Frontal cortex (tissue), 3 donors: ENCODE measurements at regions not wholly inside any gene's neighbourhood (a gene's known extent, or its start where the extent isn't known, plus 50 kb on each side); places are given as distances from the start of the nearest gene placed in this dataset.

ENCODE experiments used
- DNase-seq, 2 donors: peaks; one replicate each; pipeline ENCODE4 v3.0.0; 2012; ENCODE audit warnings: low spot score in 2 of 2
- FAIRE-seq: peaks from 2 replicates; lab custom pipeline; 2012; peaks lifted over from hg19 to GRCh38; lab: Jason Lieb, UNC
- donor health status: control.
- donor health status: control.
- donor health status: control.

- DNase-seq (no peak), FAIRE-seq (no peak)
Observed at GRCh38 chr18:67735506-67735905, 219.0 kb upstream of the DSEL start.

DNA sequence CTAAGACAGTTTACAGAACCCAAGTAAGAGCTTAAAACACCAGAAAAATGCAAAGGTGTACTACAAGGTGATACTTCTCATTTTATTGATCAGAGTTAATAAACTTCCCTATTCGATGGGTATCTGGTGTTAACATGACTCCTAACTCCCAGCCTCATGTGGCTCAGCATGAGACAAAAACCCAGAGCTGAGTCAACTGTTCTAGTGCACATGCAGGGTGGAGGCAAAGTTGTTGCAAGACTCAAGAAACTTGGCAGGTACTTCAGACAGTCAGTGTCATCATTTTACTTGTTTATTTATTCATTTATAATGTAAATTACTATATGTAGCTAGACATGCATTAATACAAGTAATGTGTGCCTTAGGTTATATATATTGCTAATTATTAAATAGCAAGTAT, 216.6 kb upstream of the DSEL start:
- FAIRE-seq (no peak), DNase-seq (no peak)

DNA sequence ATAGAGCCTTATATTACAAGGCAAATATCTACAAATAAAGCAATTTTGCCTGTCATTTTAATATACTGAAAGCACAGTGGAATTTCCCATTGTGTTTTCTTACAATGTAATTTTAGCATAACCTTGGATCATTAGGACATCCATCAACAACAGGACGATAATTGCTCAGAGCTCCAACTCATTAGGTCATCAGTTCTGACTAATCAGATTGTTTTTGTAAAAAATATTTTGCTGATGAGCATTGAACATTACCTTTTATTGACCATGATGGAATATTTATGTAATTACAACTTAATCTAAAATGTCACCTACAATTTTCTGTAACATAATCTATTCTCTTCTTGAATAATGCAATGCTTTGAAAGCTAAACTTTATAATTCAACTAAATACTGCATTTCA, 215.3 kb upstream of the DSEL start:
- DNase-seq (no peak), FAIRE-seq (no peak)

DNA sequence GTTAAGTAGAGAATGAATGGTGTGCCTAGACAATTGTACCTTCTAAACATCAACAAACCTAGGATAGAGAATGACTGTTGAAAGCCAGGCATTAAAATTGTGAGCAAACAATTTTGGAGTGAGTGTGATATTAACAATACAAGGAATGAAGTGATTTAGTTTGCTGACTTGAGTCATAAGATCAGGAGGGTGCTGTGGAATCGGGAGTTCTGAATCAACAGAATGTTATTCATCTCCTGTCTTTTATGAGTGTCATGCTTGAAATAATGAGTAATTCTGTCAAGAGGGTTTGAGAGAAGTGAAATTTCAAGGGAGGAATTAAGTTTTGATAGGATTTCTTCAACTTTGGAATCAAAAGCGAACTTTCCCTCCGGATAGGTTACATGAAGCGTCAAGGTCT, 214.4 kb upstream of the DSEL start:
- FAIRE-seq (no peak), DNase-seq (no peak)

DNA sequence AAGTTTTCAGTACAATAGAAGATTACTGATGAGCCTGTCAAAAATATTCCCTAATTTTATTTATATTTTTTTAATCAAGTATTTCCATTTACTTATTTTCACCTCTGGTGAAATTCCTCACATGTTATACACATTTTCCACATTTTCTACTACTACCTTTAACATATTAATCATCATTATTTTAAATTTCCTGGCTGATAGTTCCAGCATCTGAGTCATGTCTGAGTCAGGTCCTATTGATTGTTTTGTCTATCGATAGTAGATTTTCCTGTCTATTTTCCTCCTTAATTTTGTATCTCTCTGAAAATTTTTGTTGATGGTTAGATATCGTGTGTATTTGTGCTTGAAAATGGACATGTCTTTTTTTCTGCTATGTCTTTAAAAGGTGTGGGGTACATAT, 211.8 kb upstream of the DSEL start:
- DNase-seq (no peak), FAIRE-seq (no peak)

DNA sequence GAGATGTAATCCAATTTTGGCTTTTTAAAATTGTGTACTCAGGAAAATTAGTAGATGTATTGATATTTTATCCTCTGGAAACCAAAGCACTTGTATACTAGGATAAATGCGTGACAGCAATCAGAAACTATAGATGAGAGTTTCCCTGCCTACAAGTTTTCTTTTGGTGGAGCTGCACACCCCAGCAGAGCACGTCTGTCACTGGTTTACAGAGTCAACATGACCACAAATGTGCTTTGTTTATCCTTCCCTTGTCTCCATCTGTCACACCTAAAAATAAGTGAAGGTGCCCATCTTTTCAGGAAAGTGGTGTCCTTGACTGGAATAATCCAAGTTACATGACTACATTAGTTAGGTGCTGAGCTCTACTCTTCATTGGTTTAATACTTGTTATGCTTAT, 210.4 kb upstream of the DSEL start:
- FAIRE-seq (no peak), DNase-seq (no peak)

- DNase-seq (no peak), FAIRE-seq (no peak)
Observed at GRCh38 chr18:67717800-67718199, 201.3 kb upstream of the DSEL start.

GRCh38 chr18:67715567-67715966, 199.0 kb upstream of the DSEL start:
- DNase-seq (no peak), FAIRE-seq (peak; percentile 6)

GRCh38 chr18:67710639-67711038, 194.1 kb upstream of the DSEL start:
- no peak for FAIRE-seq
- DNase-seq: no peak

DNA sequence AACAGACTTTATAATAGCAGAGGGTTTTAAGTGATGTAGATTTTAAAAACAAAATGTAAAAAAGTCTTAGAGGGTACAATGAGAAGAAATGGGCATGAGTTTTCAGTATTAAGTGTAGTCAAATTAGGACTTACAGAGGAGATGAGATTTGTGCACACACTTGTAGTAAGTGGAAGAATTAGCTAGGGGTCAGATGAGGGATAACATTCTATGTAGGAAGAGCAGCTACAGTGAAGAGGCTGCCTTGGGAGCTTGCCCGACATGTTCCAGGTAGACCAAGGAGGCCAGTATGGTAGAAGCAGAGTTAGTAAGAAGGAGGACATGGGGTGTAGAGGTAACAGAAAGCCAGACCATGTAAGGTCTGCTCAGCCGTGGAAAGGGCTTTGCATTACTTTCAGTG, 189.2 kb upstream of the DSEL start:
- FAIRE-seq: no peak
- DNase-seq: no peak

- no peak for FAIRE-seq
- no peak for DNase-seq
Observed at GRCh38 chr18:67695684-67696083, 179.2 kb upstream of the DSEL start.

GRCh38 chr18:67694787-67695186, 178.3 kb upstream of the DSEL start:
- DNase-seq (no peak), FAIRE-seq (no peak)

DNA sequence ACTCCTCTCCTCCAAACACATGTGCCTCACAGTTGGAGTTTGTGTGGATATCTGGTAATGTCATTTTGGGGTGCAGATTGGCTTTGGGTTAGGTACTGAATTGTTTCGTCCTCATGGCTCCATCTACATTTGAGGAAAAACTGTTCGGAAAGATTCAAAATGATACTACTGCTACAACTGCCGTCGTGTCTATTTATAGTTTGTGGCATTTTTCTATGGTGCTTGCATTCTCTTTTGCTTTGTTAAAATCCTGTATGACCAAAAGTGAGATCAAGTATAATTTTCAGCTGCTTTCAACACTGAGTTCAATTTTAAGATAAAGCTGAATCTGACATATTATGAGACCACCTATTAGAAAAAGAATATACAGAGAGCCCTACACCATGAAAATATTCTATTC, 176.3 kb upstream of the DSEL start:
- DNase-seq (no peak), FAIRE-seq (no peak)

GRCh38 chr18:67682516-67682915, 166.0 kb upstream of the DSEL start:
- DNase-seq: no peak
- no peak for FAIRE-seq

- DNase-seq: no peak
- FAIRE-seq: no peak
Observed at GRCh38 chr18:67677489-67677888, 161.0 kb upstream of the DSEL start.

GRCh38 chr18:67672716-67673115, 156.2 kb upstream of the DSEL start:
- no peak for FAIRE-seq
- no peak for DNase-seq

GRCh38 chr18:67672155-67672554, 155.6 kb upstream of the DSEL start:
- no peak for FAIRE-seq

GRCh38 chr18:67670024-67670543, 153.6 kb upstream of the DSEL start:
- no peak for FAIRE-seq
- no peak for DNase-seq

More at GRCh38 chr18:67672155-67672554, 155.6 kb upstream of the DSEL start:
- no peak for DNase-seq

DNA sequence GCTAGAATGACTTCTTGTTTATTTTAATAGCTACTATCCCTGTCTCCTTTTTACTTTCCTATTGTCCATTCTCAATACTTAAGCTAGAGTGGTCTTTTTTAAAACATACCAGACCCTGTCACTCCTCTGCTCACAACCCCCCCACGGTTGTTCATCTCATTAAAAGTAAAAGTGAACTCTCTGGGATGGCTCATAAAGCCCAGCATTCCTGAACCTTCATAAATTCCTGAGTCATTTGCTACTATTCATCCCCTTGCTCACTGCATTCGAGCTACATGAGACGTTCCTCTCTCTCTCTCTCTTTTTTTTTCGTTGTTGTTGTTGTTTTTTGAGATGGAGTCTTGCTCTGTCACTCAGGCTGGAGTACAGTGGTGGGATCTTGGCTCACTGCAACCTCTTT, 148.7 kb upstream of the DSEL start:
- DNase-seq (no peak), FAIRE-seq (no peak)

GRCh38 chr18:67662996-67663395, 146.5 kb upstream of the DSEL start:
- DNase-seq: no peak
- no peak for FAIRE-seq

DNA sequence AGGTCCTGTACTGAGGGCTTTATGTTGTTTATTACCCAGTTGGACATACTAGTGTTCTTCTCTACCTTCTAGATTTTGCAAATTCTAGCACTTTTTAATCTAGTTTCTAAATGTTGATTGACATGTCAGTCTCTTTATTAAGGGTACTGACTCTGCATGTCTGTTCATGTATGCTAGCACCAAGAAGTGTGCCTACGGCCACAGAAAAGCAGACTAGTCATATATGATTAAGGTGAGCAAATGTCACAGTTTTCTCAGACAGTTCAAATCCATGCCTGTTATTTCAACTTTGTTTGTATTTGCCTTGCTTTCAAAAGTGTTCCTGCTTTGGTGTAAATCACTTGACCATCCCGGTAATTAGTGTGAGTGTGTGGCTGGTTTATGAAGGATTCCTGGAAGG, 145.0 kb upstream of the DSEL start:
- FAIRE-seq: no peak
- DNase-seq: no peak

- DNase-seq (no peak), FAIRE-seq (no peak)
Observed at GRCh38 chr18:67654101-67654500, 137.6 kb upstream of the DSEL start.

GRCh38 chr18:67652288-67652687, 135.8 kb upstream of the DSEL start:
- no peak for DNase-seq
- FAIRE-seq: no peak
